ENCODE measurements at regions not wholly inside any gene's neighbourhood (a gene's known extent, or its start where the extent isn't known, plus 50 kb on each side); places are given as distances from the start of the nearest gene placed in this dataset.

GRCh38 chr9:38128752-38129270, 59.8 kb upstream of the SHB start:
- TF ChIP-seq, protein P1, sequence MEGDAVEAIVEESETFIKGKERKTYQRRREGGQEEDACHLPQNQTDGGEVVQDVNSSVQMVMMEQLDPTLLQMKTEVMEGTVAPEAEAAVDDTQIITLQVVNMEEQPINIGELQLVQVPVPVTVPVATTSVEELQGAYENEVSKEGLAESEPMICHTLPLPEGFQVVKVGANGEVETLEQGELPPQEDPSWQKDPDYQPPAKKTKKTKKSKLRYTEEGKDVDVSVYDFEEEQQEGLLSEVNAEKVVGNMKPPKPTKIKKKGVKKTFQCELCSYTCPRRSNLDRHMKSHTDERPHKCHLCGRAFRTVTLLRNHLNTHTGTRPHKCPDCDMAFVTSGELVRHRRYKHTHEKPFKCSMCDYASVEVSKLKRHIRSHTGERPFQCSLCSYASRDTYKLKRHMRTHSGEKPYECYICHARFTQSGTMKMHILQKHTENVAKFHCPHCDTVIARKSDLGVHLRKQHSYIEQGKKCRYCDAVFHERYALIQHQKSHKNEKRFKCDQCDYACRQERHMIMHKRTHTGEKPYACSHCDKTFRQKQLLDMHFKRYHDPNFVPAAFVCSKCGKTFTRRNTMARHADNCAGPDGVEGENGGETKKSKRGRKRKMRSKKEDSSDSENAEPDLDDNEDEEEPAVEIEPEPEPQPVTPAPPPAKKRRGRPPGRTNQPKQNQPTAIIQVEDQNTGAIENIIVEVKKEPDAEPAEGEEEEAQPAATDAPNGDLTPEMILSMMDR (IDR thresholded peaks at IDR 0.05) = no peak
- TF ChIP-seq POLR2AphosphoS5 (IDR thresholded peaks at IDR 0.05; ENCODE audit: low read depth, low read length) = no peak
- no peak for TF ChIP-seq SIN3A (IDR thresholded peaks at IDR 0.05; ENCODE audit: borderline replicate concordance, insufficient read depth, low read depth, low read length)
- no peak for TF ChIP-seq TCF7L2 (IDR thresholded peaks at IDR 0.05; ENCODE audit: low read depth, low read length)
